Activated CD4-positive, alpha-beta T cell treated with anti-CD3 and anti-CD28 coated beads for 36 hours (primary cell): ENCODE measurements at regions not wholly inside any gene's neighbourhood (a gene's known extent, or its start where the extent isn't known, plus 50 kb on each side); places are given as distances from the start of the nearest gene placed in this dataset.
"Not testable (repeated sequence)": the region's sequence is repeated elsewhere in the genome, so short reads cannot be mapped to it uniquely, and the experiment has no call there.

ENCODE experiments used
- ATAC-seq: fragments of 200-7000 bp; cut with Tn5 transposase; one replicate; pipeline ENCODE4 v1.10.0; 2021; ENCODE audit warnings: mild to moderate bottlenecking, moderate library complexity
- CTCF ChIA-PET: fragments of 350-600 bp; sonication (Branson Sonifier 250); formaldehyde crosslinking; loops from one replicate; lab custom pipeline; 2021; ENCODE audit warnings: antibody characterized with exemption; lab: Charles Lee
- POLR2A ChIA-PET: fragments of 350-600 bp; sonication (Branson Sonifier 250); formaldehyde crosslinking; loops from one replicate; lab custom pipeline; 2021; ENCODE audit warnings: antibody characterized with exemption, inconsistent platforms; lab: Charles Lee
- DNase-seq: peaks from one replicate; pipeline ENCODE4 v3.0.0-alpha.2; 2020
- H3K27ac Mint-ChIP-seq: one replicate; pipeline ENCODE4 v1.8.0; 2021; ENCODE audit warnings: mixed read lengths
- H3K27me3 Mint-ChIP-seq: one replicate; pipeline ENCODE4 v1.8.0; 2021; ENCODE audit warnings: mixed read lengths
- H3K36me3 Mint-ChIP-seq: one replicate; pipeline ENCODE4 v1.8.0; 2021; ENCODE audit warnings: low read depth, mixed read lengths
- H3K4me1 Mint-ChIP-seq: one replicate; pipeline ENCODE4 v1.8.0; 2021; ENCODE audit warnings: mixed read lengths
- H3K4me3 Mint-ChIP-seq: one replicate; pipeline ENCODE4 v1.8.0; 2021; ENCODE audit warnings: mild to moderate bottlenecking, moderate library complexity, mixed read lengths
- H3K9me3 Mint-ChIP-seq: one replicate; pipeline ENCODE4 v1.8.0; 2021; ENCODE audit warnings: low read depth, mixed read lengths
- intact Hi-C, 2 experiments: fragments of 100-400 bp; cut with DNase I in 1 of 2; cut with micrococcal nuclease in 1 of 2; formaldehyde crosslinking; loops; one replicate each; pipeline versions ENCODE4 v1.14.2 to v1.15.1; 2022 to 2024; cut with DNase I, micrococcal nuclease

- no peaks in the 10 kb centered on the region for H3K9me3 Mint-ChIP-seq
- peaks cover 40% of the 10 kb centered on the region for H3K4me1 Mint-ChIP-seq
- CTCF ChIA-PET, result no interaction called here
- H3K27me3 Mint-ChIP-seq, result peaks cover 2% of the 10 kb centered on the region
- no peak overlapping the region for H3K27ac Mint-ChIP-seq
- no peaks in the 10 kb centered on the region for H3K36me3 Mint-ChIP-seq
- no peak for DNase-seq
- POLR2A ChIA-PET, result no interaction called here
- intact Hi-C loops, result no loop called here
- no peak overlapping the region for H3K4me3 Mint-ChIP-seq
- ATAC-seq, result no peak
Measured at GRCh38 chr4:78660559-78660958, 109.0 kb downstream of the ANXA3 start.

- POLR2A ChIA-PET, result no interaction called here
- no peaks in the 10 kb centered on the region for H3K9me3 Mint-ChIP-seq
- ATAC-seq (no peak), DNase-seq (no peak)
- H3K36me3 Mint-ChIP-seq, result no peaks in the 10 kb centered on the region
- intact Hi-C loops, result no loop called here
- no peak overlapping the region for H3K4me3 Mint-ChIP-seq
- H3K27me3 Mint-ChIP-seq, result no peaks in the 10 kb centered on the region
- CTCF ChIA-PET, result interaction anchor here (0.7 to 1.1 kb wide), 2 partner anchors 16 to 1991 kb away, joined by 3 to 5 read pairs; no protein-coding TSS in a partner anchor
- H3K27ac Mint-ChIP-seq, result no peak overlapping the region
- H3K4me1 Mint-ChIP-seq, result peaks cover 38% of the 10 kb centered on the region
Measured at GRCh38 chr4:78661086-78661690, 109.6 kb downstream of the ANXA3 start.

GRCh38 chr4:78661921-78662521 is 110.5 kb downstream of the ANXA3 start:
- Mint-ChIP-seq H3K36me3 (no peaks in the 10 kb centered on the region), H3K4me1 (peaks cover 35% of the 10 kb centered on the region), H3K9me3 (no peaks in the 10 kb centered on the region), H3K27me3 (no peaks in the 10 kb centered on the region), H3K27ac (no peak overlapping the region), H3K4me3 (no peak overlapping the region)
- ATAC-seq, result peak; percentile 21
- intact Hi-C loops, result no loop called here
- peak; percentile 15 for DNase-seq
- POLR2A ChIA-PET, result no interaction called here
- CTCF ChIA-PET, result interaction anchor here (0.7 to 1.1 kb wide), 2 partner anchors 17 to 1990 kb away, joined by 3 to 5 read pairs; no protein-coding TSS in a partner anchor

- Mint-ChIP-seq H3K4me1 (peaks cover 34% of the 10 kb centered on the region), H3K9me3 (no peaks in the 10 kb centered on the region), H3K4me3 (no peak overlapping the region), H3K27ac (no peak overlapping the region), H3K27me3 (no peaks in the 10 kb centered on the region), H3K36me3 (no peaks in the 10 kb centered on the region)
- POLR2A ChIA-PET, result no interaction called here
- DNase-seq, result no peak
- CTCF ChIA-PET, result no interaction called here
- no peak for ATAC-seq
- intact Hi-C loops, result no loop called here
Measured at GRCh38 chr4:78662658-78663057, 111.1 kb downstream of the ANXA3 start.

- intact Hi-C loops, H3K4me3 Mint-ChIP-seq, H3K9me3 Mint-ChIP-seq, H3K27ac Mint-ChIP-seq, DNase-seq, H3K36me3 Mint-ChIP-seq, ATAC-seq, CTCF ChIA-PET, H3K27me3 Mint-ChIP-seq, POLR2A ChIA-PET: not testable (repeated sequence)
- peaks cover 23% of the 10 kb centered on the region for H3K4me1 Mint-ChIP-seq
Measured at GRCh38 chr4:78664296-78664695, 111.9 kb upstream of the BMP2K start.

GRCh38 chr4:78665216-78665770 is 110.9 kb upstream of the BMP2K start:
- no peaks in the 10 kb centered on the region for H3K9me3 Mint-ChIP-seq
- POLR2A ChIA-PET, result no interaction called here
- CTCF ChIA-PET, result no interaction called here
- intact Hi-C loops, result no loop called here
- H3K27me3 Mint-ChIP-seq, result no peaks in the 10 kb centered on the region
- H3K27ac Mint-ChIP-seq, result no peak overlapping the region
- ATAC-seq, result no peak
- no peak overlapping the region for H3K4me3 Mint-ChIP-seq
- H3K36me3 Mint-ChIP-seq, result no peaks in the 10 kb centered on the region
- DNase-seq, result no peak
- peaks cover 23% of the 10 kb centered on the region for H3K4me1 Mint-ChIP-seq

- Mint-ChIP-seq H3K4me1 (peaks cover 19% of the 10 kb centered on the region), H3K36me3 (no peaks in the 10 kb centered on the region), H3K4me3 (no peak overlapping the region), H3K27ac (no peak overlapping the region), H3K27me3 (no peaks in the 10 kb centered on the region), H3K9me3 (no peaks in the 10 kb centered on the region)
- CTCF ChIA-PET, result interaction anchor here (0.7 kb wide), 1 partner anchor 38 kb away, joined by 3 read pairs; no protein-coding TSS in a partner anchor
- no peak for DNase-seq
- ATAC-seq, result no peak
- POLR2A ChIA-PET, result no interaction called here
- intact Hi-C loops, result no loop called here
Measured at GRCh38 chr4:78666830-78667258, 109.3 kb upstream of the BMP2K start.

- ChIA-PET CTCF (interaction anchor here (0.7 to 0.8 kb wide), 2 partner anchors 37 to 75 kb away, joined by 3 read pairs; no protein-coding TSS in a partner anchor), POLR2A (no interaction called here)
- H3K4me1 Mint-ChIP-seq, result peaks cover 14% of the 10 kb centered on the region
- H3K27ac Mint-ChIP-seq, result no peak overlapping the region
- intact Hi-C loops, result no loop called here
- H3K27me3 Mint-ChIP-seq, result no peaks in the 10 kb centered on the region
- H3K9me3 Mint-ChIP-seq, result no peaks in the 10 kb centered on the region
- H3K4me3 Mint-ChIP-seq, result no peak overlapping the region
- no peaks in the 10 kb centered on the region for H3K36me3 Mint-ChIP-seq
- ATAC-seq, result no peak
- no peak for DNase-seq
Measured at GRCh38 chr4:78667325-78667724, 108.8 kb upstream of the BMP2K start.

- ATAC-seq, result peak; percentile 44
- ChIA-PET POLR2A (no interaction called here), CTCF (interaction anchor here (0.8 to 1.4 kb wide), 3 partner anchors 20 to 75 kb away, joined by 3 read pairs; no protein-coding TSS in a partner anchor)
- no peak for DNase-seq
- intact Hi-C loops, result no loop called here
- Mint-ChIP-seq H3K9me3 (no peaks in the 10 kb centered on the region), H3K36me3 (no peaks in the 10 kb centered on the region), H3K27me3 (no peaks in the 10 kb centered on the region), H3K27ac (no peak overlapping the region), H3K4me3 (no peak overlapping the region), H3K4me1 (peaks cover 13% of the 10 kb centered on the region)
Measured at GRCh38 chr4:78667764-78668163, 108.4 kb upstream of the BMP2K start.

GRCh38 chr4:78669453-78669852 is 106.7 kb upstream of the BMP2K start:
- no peaks in the 10 kb centered on the region for H3K9me3 Mint-ChIP-seq
- peaks cover 13% of the 10 kb centered on the region for H3K4me1 Mint-ChIP-seq
- ChIA-PET POLR2A (no interaction called here), CTCF (interaction anchor here (1.4 kb wide), 2 partner anchors 22 to 25 kb away, joined by 3 read pairs; no protein-coding TSS in a partner anchor)
- no peaks in the 10 kb centered on the region for H3K27me3 Mint-ChIP-seq
- ATAC-seq (no peak), DNase-seq (no peak)
- H3K4me3 Mint-ChIP-seq, result no peak overlapping the region
- no peaks in the 10 kb centered on the region for H3K36me3 Mint-ChIP-seq
- H3K27ac Mint-ChIP-seq, result no peak overlapping the region
- intact Hi-C loops, result no loop called here

- Mint-ChIP-seq H3K27me3 (no peaks in the 10 kb centered on the region), H3K4me3 (no peak overlapping the region), H3K36me3 (no peaks in the 10 kb centered on the region), H3K27ac (no peak overlapping the region), H3K4me1 (peaks cover 10% of the 10 kb centered on the region), H3K9me3 (no peaks in the 10 kb centered on the region)
- ChIA-PET CTCF (interaction anchor here (0.7 kb wide), 1 partner anchor 28 kb away, joined by 3 read pairs; no protein-coding TSS in a partner anchor), POLR2A (no interaction called here)
- ATAC-seq (no peak), DNase-seq (no peak)
- intact Hi-C loops, result no loop called here
Measured at GRCh38 chr4:78671903-78672815, 104.0 kb upstream of the BMP2K start.
